ENCODE measurements at regions not wholly inside any gene's neighbourhood (a gene's known extent, or its start where the extent isn't known, plus 50 kb on each side); places are given as distances from the start of the nearest gene placed in this dataset.
A peak's percentile ranks its signal among the peaks of the same experiment; 100 is the strongest.

GRCh38 chr10:29117781-29118180 lies 171.1 kb upstream of the LYZL1 start:
- Histone ChIP-seq H3K4me1 (ENCODE audit: control insufficient read depth, insufficient read depth, low read length, unreplicated experiment) (peaks cover 9% of the 10 kb centered on the region), H3K27me3 (ENCODE audit: insufficient read depth, low read length) (peaks cover 4% of the 10 kb centered on the region; the same call in 1 of the 2 replicates), H3K79me2 (ENCODE audit: control insufficient read depth, insufficient read depth, low read length, unreplicated experiment) (no peaks in the 10 kb centered on the region), H2AFZ (ENCODE audit: low read length, unreplicated experiment) (no peak overlapping the region), H3K36me3 (ENCODE audit: insufficient read depth, low read length) (no peaks in the 10 kb centered on the region), H3K27ac (ENCODE audit: low read depth, low read length) (no peak overlapping the region), H3K4me3 (ENCODE audit: low read depth, low read length) (no peak overlapping the region)

DNA sequence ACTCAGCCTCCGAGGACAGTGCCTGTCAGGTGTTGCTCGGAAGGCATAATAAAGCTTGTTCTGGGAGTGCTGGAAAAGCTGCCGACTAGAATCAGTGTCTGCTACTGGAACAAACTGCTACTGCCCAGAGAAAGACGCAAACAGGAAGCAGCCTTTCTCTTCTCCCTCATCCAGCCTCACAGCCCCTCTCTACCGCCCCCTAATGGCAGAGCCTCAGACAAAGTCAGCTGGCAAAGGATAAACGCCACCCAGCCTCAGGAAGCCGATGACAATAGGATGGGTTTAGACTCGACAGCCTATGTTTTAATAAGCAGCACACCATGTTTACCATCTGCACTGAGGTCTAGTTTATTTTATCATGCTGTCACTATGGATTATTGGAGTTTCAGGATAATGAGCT lies 169.5 kb upstream of the LYZL1 start:
- Histone ChIP-seq H3K27ac (ENCODE audit: low read depth, low read length) (no peak overlapping the region), H2AFZ (ENCODE audit: low read length, unreplicated experiment) (no peak overlapping the region)

DNA sequence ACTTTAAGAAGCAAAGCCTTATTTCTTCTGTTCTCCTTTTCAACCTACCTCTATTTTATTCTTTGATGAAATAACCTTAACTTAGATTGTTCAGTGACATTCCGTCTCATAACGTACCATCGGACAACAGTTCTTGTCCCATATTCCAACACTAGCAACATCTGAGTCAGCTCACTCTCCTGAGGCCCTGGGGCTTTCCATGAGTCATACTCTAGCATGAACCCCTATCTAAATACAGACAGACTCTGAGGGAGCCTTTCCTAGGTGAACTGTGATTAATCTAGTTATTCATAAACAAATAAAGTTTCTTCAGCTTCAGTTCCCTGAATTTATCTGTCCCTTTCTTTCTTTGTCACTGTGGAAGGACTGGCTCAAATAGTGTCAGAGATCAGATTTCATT lies 168.7 kb upstream of the LYZL1 start:
- Histone ChIP-seq H3K79me2 (ENCODE audit: control insufficient read depth, insufficient read depth, low read length, unreplicated experiment) (no peaks in the 10 kb centered on the region), H3K36me3 (ENCODE audit: insufficient read depth, low read length) (no peaks in the 10 kb centered on the region)

More for the DNA sequence above, 169.5 kb upstream of the LYZL1 start:
- Histone ChIP-seq H3K4me3 (ENCODE audit: low read depth, low read length) (no peak overlapping the region), H3K27me3 (ENCODE audit: insufficient read depth, low read length) (no peaks in the 10 kb centered on the region), H3K79me2 (ENCODE audit: control insufficient read depth, insufficient read depth, low read length, unreplicated experiment) (no peaks in the 10 kb centered on the region), H3K4me1 (ENCODE audit: control insufficient read depth, insufficient read depth, low read length, unreplicated experiment) (peaks cover 9% of the 10 kb centered on the region), H3K36me3 (ENCODE audit: insufficient read depth, low read length) (no peaks in the 10 kb centered on the region)

GRCh38 chr10:29124864-29125263 lies 164.0 kb upstream of the LYZL1 start:
- H3K27ac ChIP-seq (ENCODE audit: low read depth, low read length) = no peak overlapping the region
- H3K4me3 ChIP-seq (ENCODE audit: low read depth, low read length) = no peak overlapping the region
- H3K27me3 ChIP-seq (ENCODE audit: insufficient read depth, low read length) = peaks cover 11% of the 10 kb centered on the region; the same call in 1 of the 2 replicates
- H2AFZ ChIP-seq (ENCODE audit: low read length, unreplicated experiment) = no peak overlapping the region
- H3K36me3 ChIP-seq (ENCODE audit: insufficient read depth, low read length) = no peaks in the 10 kb centered on the region
- peaks cover 9% of the 10 kb centered on the region for H3K4me1 ChIP-seq (ENCODE audit: control insufficient read depth, insufficient read depth, low read length, unreplicated experiment)
- H3K79me2 ChIP-seq (ENCODE audit: control insufficient read depth, insufficient read depth, low read length, unreplicated experiment) = no peaks in the 10 kb centered on the region

More for the DNA sequence above, 168.7 kb upstream of the LYZL1 start:
- Histone ChIP-seq H3K27me3 (ENCODE audit: insufficient read depth, low read length) (no peaks in the 10 kb centered on the region), H3K4me3 (ENCODE audit: low read depth, low read length) (0 out of 2 replicates have a peak overlapping the region, but pooled peaks have one; percentile 48), H2AFZ (ENCODE audit: low read length, unreplicated experiment) (no peak overlapping the region), H3K4me1 (ENCODE audit: control insufficient read depth, insufficient read depth, low read length, unreplicated experiment) (peaks cover 9% of the 10 kb centered on the region), H3K27ac (ENCODE audit: low read depth, low read length) (peak overlapping the region; percentile 29)

GRCh38 chr10:29127037-29127700 lies 161.7 kb upstream of the LYZL1 start:
- H3K4me3 ChIP-seq (ENCODE audit: low read depth, low read length) = no peak overlapping the region
- H3K4me1 ChIP-seq (ENCODE audit: control insufficient read depth, insufficient read depth, low read length, unreplicated experiment) = peaks cover 8% of the 10 kb centered on the region
- H3K27ac ChIP-seq (ENCODE audit: low read depth, low read length) = no peak overlapping the region
- H3K36me3 ChIP-seq (ENCODE audit: insufficient read depth, low read length) = no peaks in the 10 kb centered on the region
- peaks cover 11% of the 10 kb centered on the region; the same call in 1 of the 2 replicates for H3K27me3 ChIP-seq (ENCODE audit: insufficient read depth, low read length)
- H2AFZ ChIP-seq (ENCODE audit: low read length, unreplicated experiment) = no peak overlapping the region
- H3K79me2 ChIP-seq (ENCODE audit: control insufficient read depth, insufficient read depth, low read length, unreplicated experiment) = no peaks in the 10 kb centered on the region

DNA sequence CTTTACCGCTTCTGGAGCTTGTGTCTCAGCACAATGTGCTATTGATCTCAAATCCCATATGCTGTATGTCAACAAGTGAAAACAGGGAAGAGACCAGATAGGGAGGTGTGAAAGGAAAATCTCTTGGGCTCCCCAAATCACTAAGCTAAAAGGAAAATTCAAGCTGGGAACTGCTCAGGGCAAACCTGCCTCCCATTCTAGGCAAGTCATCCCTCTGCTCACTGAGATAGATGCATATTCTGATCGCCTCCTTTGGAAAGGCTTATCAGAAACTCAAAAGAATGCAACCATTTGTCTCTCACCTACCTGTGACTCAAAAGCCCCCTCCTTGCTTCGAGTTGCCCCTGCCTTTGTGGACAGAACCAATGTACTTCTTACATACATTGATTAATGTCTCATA lies 161.1 kb upstream of the LYZL1 start:
- no peaks in the 10 kb centered on the region for H3K79me2 ChIP-seq (ENCODE audit: control insufficient read depth, insufficient read depth, low read length, unreplicated experiment)
- peaks cover 14% of the 10 kb centered on the region for H3K4me1 ChIP-seq (ENCODE audit: control insufficient read depth, insufficient read depth, low read length, unreplicated experiment)
- no peak overlapping the region for H3K4me3 ChIP-seq (ENCODE audit: low read depth, low read length)
- H2AFZ ChIP-seq (ENCODE audit: low read length, unreplicated experiment) = no peak overlapping the region
- H3K36me3 ChIP-seq (ENCODE audit: insufficient read depth, low read length) = no peaks in the 10 kb centered on the region
- no peak overlapping the region for H3K27ac ChIP-seq (ENCODE audit: low read depth, low read length)
- H3K27me3 ChIP-seq (ENCODE audit: insufficient read depth, low read length) = peaks cover 11% of the 10 kb centered on the region; the same call in 1 of the 2 replicates

- no peak overlapping the region for H2AFZ ChIP-seq (ENCODE audit: low read length, unreplicated experiment)
- no peak overlapping the region for H3K27ac ChIP-seq (ENCODE audit: low read depth, low read length)
- H3K27me3 ChIP-seq (ENCODE audit: insufficient read depth, low read length) = peaks cover 11% of the 10 kb centered on the region; the same call in 1 of the 2 replicates
- no peaks in the 10 kb centered on the region for H3K79me2 ChIP-seq (ENCODE audit: control insufficient read depth, insufficient read depth, low read length, unreplicated experiment)
- H3K36me3 ChIP-seq (ENCODE audit: insufficient read depth, low read length) = no peaks in the 10 kb centered on the region
- no peak overlapping the region for H3K4me3 ChIP-seq (ENCODE audit: low read depth, low read length)
- peaks cover 16% of the 10 kb centered on the region for H3K4me1 ChIP-seq (ENCODE audit: control insufficient read depth, insufficient read depth, low read length, unreplicated experiment)
Observed at GRCh38 chr10:29130190-29130673, 158.6 kb upstream of the LYZL1 start.

DNA sequence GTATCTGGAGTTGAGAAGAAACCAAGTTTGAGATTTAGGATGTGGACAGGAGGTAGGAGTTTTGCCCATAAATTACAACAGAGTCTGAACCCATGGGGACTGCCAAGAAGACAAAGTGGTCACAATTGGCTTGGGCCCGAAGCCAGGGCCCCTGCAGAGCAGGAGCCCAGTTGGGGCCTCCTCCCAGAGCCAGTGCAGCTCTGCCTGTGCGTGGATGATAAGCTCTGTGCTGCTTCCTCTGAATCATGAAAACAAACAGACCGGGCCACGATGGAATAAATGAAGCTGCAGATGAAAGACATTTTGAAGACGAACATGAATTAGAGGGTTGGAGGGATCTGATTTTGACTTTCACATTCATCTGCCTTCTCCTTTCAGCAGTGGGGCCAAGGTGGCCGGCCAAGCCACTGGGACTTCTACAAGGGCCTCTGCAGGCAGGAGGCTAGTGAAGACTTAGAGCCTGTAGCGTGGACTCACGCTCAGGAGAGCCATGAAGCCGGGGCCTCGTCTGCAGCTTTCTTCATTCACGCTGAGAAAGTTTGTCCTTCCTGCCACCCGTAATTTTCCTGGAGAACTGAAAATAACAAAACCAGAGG lies 156.8 kb upstream of the LYZL1 start:
- H3K4me1 ChIP-seq (ENCODE audit: control insufficient read depth, insufficient read depth, low read length, unreplicated experiment) = peaks cover 16% of the 10 kb centered on the region
- no peaks in the 10 kb centered on the region for H3K36me3 ChIP-seq (ENCODE audit: insufficient read depth, low read length)
- peak overlapping the region; percentile 28 for H2AFZ ChIP-seq (ENCODE audit: low read length, unreplicated experiment)
- no peak overlapping the region for H3K27ac ChIP-seq (ENCODE audit: low read depth, low read length)
- H3K27me3 ChIP-seq (ENCODE audit: insufficient read depth, low read length) = peaks cover 5% of the 10 kb centered on the region; the same call in 1 of the 2 replicates
- no peaks in the 10 kb centered on the region for H3K79me2 ChIP-seq (ENCODE audit: control insufficient read depth, insufficient read depth, low read length, unreplicated experiment)
- no peak overlapping the region for H3K4me3 ChIP-seq (ENCODE audit: low read depth, low read length)

DNA sequence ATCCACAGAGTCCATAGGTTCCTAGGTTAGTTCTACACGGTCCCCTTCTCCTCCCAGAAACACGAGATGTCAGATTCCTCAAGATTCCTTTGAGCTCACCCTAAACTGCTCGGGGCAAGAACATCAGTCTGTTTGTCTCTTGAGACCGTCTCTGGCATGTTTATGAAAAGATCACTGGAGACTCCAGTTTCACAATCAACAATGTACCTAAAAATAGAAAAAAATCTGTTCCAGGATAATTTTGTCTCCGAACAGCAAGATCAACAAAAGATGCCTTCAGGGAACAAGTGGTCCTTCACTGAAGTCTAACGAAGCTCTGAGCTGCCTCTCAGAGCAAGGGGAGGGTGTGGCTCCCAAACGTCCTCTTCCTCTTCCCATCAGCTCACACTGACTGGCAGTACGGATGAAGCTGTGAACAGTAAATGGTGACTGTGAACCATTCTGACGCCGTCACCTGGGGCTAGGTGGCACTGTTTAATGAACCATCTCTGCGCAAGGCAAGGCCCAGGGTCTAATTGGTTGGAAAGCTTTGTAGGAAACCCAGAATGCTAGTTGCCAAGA lies 156.2 kb upstream of the LYZL1 start:
- peaks cover 2% of the 10 kb centered on the region; the same call in 1 of the 2 replicates for H3K27me3 ChIP-seq (ENCODE audit: insufficient read depth, low read length)
- no peak overlapping the region for H3K4me3 ChIP-seq (ENCODE audit: low read depth, low read length)
- H2AFZ ChIP-seq (ENCODE audit: low read length, unreplicated experiment) = peak overlapping the region; percentile 28
- H3K79me2 ChIP-seq (ENCODE audit: control insufficient read depth, insufficient read depth, low read length, unreplicated experiment) = no peaks in the 10 kb centered on the region
- peaks cover 16% of the 10 kb centered on the region for H3K4me1 ChIP-seq (ENCODE audit: control insufficient read depth, insufficient read depth, low read length, unreplicated experiment)
- H3K27ac ChIP-seq (ENCODE audit: low read depth, low read length) = no peak overlapping the region
- no peaks in the 10 kb centered on the region for H3K36me3 ChIP-seq (ENCODE audit: insufficient read depth, low read length)

GRCh38 chr10:29135337-29135736 lies 153.5 kb upstream of the LYZL1 start:
- no peak overlapping the region for H3K4me3 ChIP-seq (ENCODE audit: low read depth, low read length)
- H3K79me2 ChIP-seq (ENCODE audit: control insufficient read depth, insufficient read depth, low read length, unreplicated experiment) = no peaks in the 10 kb centered on the region
- H3K36me3 ChIP-seq (ENCODE audit: insufficient read depth, low read length) = no peaks in the 10 kb centered on the region
- no peaks in the 10 kb centered on the region for H3K27me3 ChIP-seq (ENCODE audit: insufficient read depth, low read length)
- H3K4me1 ChIP-seq (ENCODE audit: control insufficient read depth, insufficient read depth, low read length, unreplicated experiment) = peaks cover 16% of the 10 kb centered on the region
- no peak overlapping the region for H3K27ac ChIP-seq (ENCODE audit: low read depth, low read length)
- no peak overlapping the region for H2AFZ ChIP-seq (ENCODE audit: low read length, unreplicated experiment)

Measured in ACC112 (cell line).